D341Med (cell line): ENCODE measurements at regions not wholly inside any gene's neighbourhood (a gene's known extent, or its start where the extent isn't known, plus 50 kb on each side); places are given as distances from the start of the nearest gene placed in this dataset.
"Not testable (repeated sequence)": the region's sequence is repeated elsewhere in the genome, so short reads cannot be mapped to it uniquely, and the experiment has no call there.

ENCODE experiments used
- DNase-seq: peaks from one replicate; pipeline ENCODE4 v3.0.0; 2012; ENCODE audit warnings: low spot score

GRCh38 chr22:19641254-19641982 is 72.9 kb upstream of the SEPTIN5 start:
- peak; percentile 53 for DNase-seq

GRCh38 chr22:19641983-19642451 is 72.3 kb upstream of the SEPTIN5 start:
- DNase-seq, result no peak

- DNase-seq, result no peak
Observed at GRCh38 chr22:19643448-19644313, 70.6 kb upstream of the SEPTIN5 start.

GRCh38 chr22:19644314-19645223 is 69.7 kb upstream of the SEPTIN5 start:
- no peak for DNase-seq

- no peak for DNase-seq
Observed at GRCh38 chr22:19645391-19645790, 68.9 kb upstream of the SEPTIN5 start.

- no peak for DNase-seq
Observed at GRCh38 chr22:19645905-19646304, 68.4 kb upstream of the SEPTIN5 start.

- no peak for DNase-seq
Observed at GRCh38 chr22:19646383-19646782, 67.9 kb upstream of the SEPTIN5 start.

- DNase-seq, result no peak
Observed at GRCh38 chr22:19648419-19648929, 65.8 kb upstream of the SEPTIN5 start.

- DNase-seq, result no peak
Observed at GRCh38 chr22:19652316-19652715, 62.0 kb upstream of the SEPTIN5 start.

- no peak for DNase-seq
Observed at GRCh38 chr22:19654338-19654987, 59.8 kb upstream of the SEPTIN5 start.

- no peak for DNase-seq
Observed at GRCh38 chr22:19655399-19655798, 58.9 kb upstream of the SEPTIN5 start.

- no peak for DNase-seq
Observed at GRCh38 chr22:19656541-19657251, 57.6 kb upstream of the SEPTIN5 start.

- DNase-seq, result no peak
Observed at GRCh38 chr22:19657252-19658056, 56.8 kb upstream of the SEPTIN5 start.

GRCh38 chr22:19658057-19658966 is 56.0 kb upstream of the SEPTIN5 start:
- no peak for DNase-seq

GRCh38 chr22:19658967-19659804 is 55.1 kb upstream of the SEPTIN5 start:
- no peak for DNase-seq

- no peak for DNase-seq
Observed at GRCh38 chr22:19659805-19660345, 54.4 kb upstream of the SEPTIN5 start.

GRCh38 chr22:19660583-19660982 is 53.7 kb upstream of the SEPTIN5 start:
- not testable (repeated sequence) for DNase-seq

GRCh38 chr22:19661156-19661555 is 53.1 kb upstream of the SEPTIN5 start:
- no peak for DNase-seq
